ENCODE measurements at regions not wholly inside any gene's neighbourhood (a gene's known extent, or its start where the extent isn't known, plus 50 kb on each side); places are given as distances from the start of the nearest gene placed in this dataset.
"Not testable (repeated sequence)": the region's sequence is repeated elsewhere in the genome, so short reads cannot be mapped to it uniquely, and the experiment has no call there.

GRCh38 chr10:25858076-25858475, 76.0 kb upstream of the MYO3A start:
- Histone ChIP-seq H3K36me3 (no peaks in the 10 kb centered on the region), H3K4me3 (ENCODE audit: low read depth, low read length) (no peak overlapping the region), H3K4me1 (no peaks in the 10 kb centered on the region), H3K27me3 (no peaks in the 10 kb centered on the region), H3K9me3 (no peaks in the 10 kb centered on the region)
- no peak for TF ChIP-seq CTCF (IDR thresholded peaks at IDR 0.05; ENCODE audit: low read depth, low read length)
- no peak for DNase-seq

DNA sequence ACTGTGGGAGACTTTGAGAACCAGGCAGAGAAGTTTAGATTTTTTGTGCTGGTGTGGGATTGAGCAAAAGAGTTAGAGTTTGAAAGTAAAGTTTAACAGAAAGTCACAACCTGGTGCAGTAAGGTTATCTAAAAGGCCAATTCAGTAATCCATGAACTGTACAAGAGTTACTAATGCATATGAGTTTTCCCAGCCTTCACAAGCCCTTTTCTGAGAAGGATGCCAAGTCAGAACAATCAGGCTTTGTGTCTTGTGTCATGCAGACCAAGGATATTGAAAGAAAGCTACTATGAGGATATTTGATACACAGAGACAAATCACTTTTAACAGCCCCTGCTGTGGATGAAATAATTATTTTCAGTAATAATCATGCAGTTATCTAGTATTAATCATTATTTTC, 68.8 kb upstream of the MYO3A start:
- Histone ChIP-seq H3K9me3 (no peaks in the 10 kb centered on the region), H3K4me1 (no peaks in the 10 kb centered on the region), H3K36me3 (no peaks in the 10 kb centered on the region), H3K4me3 (ENCODE audit: low read depth, low read length) (no peak overlapping the region), H3K27me3 (no peaks in the 10 kb centered on the region)
- no peak for DNase-seq
- no peak for TF ChIP-seq CTCF (IDR thresholded peaks at IDR 0.05; ENCODE audit: low read depth, low read length)

GRCh38 chr10:25867321-25867720, 66.7 kb upstream of the MYO3A start:
- Histone ChIP-seq H3K36me3 (no peaks in the 10 kb centered on the region), H3K4me3 (ENCODE audit: low read depth, low read length) (no peak overlapping the region), H3K9me3 (no peaks in the 10 kb centered on the region), H3K27me3 (no peaks in the 10 kb centered on the region), H3K4me1 (no peaks in the 10 kb centered on the region)
- no peak for DNase-seq
- TF ChIP-seq CTCF (IDR thresholded peaks at IDR 0.05; ENCODE audit: low read depth, low read length) = no peak

DNA sequence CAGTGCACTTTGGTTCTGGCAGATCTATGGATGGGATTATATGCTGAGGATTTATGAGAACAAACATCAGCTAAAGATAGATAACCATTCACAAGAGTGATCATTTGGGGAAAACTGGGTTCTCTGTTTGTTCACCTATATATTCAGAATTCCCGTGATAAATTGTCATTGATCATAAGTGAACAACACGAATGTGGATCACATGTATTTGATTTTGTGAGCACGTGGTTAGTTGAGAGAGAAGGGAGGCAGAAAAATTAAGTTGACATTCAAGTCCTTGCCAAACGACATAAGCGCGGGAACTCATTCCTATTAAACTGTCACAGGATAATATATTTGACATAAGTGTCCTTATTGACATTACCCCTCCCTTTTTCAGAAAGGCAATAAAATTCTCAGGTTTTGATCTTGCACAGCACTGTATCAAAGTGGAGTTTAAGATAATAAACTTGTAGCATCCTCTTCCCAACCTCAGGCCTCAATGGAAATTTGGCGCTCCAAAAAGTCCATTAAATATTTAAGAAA, 64.9 kb upstream of the MYO3A start:
- Histone ChIP-seq H3K4me3 (ENCODE audit: low read depth, low read length) (no peak overlapping the region), H3K9me3 (no peaks in the 10 kb centered on the region), H3K4me1 (no peaks in the 10 kb centered on the region), H3K27me3 (no peaks in the 10 kb centered on the region), H3K36me3 (no peaks in the 10 kb centered on the region)
- TF ChIP-seq CTCF (IDR thresholded peaks at IDR 0.05; ENCODE audit: low read depth, low read length) = no peak
- DNase-seq = no peak

- TF ChIP-seq CTCF (IDR thresholded peaks at IDR 0.05; ENCODE audit: low read depth, low read length) = no peak
- H3K4me1 ChIP-seq = no peaks in the 10 kb centered on the region
- H3K27me3 ChIP-seq = no peaks in the 10 kb centered on the region
- no peaks in the 10 kb centered on the region for H3K9me3 ChIP-seq
- no peak overlapping the region for H3K4me3 ChIP-seq (ENCODE audit: low read depth, low read length)
- no peaks in the 10 kb centered on the region for H3K36me3 ChIP-seq
- DNase-seq = no peak
Measured at GRCh38 chr10:25869609-25870008, 64.4 kb upstream of the MYO3A start.

DNA sequence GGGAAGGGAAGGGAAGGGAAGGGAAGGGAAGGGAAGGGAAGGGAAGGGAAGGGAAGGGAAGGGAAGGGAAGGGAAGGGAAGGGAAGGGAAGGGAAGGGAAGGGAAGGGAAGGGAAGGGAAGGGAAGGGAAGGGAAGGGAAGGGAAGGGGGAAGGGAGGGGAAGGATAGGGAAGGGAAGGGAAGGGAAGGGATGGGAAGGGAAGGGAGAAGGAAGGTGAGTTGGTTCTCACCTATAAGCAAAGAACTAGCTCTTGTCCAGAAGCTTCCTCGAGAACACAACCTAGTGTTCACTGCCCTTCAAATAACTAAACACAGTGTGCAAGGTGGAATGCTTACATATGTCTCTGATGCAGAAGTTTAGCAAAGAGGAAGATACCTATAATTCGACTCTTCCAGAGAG, 59.6 kb upstream of the MYO3A start:
- H3K27me3 ChIP-seq; H3K9me3 ChIP-seq; H3K4me1 ChIP-seq; H3K36me3 ChIP-seq; H3K4me3 ChIP-seq (ENCODE audit: low read depth, low read length); DNase-seq: not testable (repeated sequence)
